ENCODE measurements at regions not wholly inside any gene's neighbourhood (a gene's known extent, or its start where the extent isn't known, plus 50 kb on each side); places are given as distances from the start of the nearest gene placed in this dataset.

DNA sequence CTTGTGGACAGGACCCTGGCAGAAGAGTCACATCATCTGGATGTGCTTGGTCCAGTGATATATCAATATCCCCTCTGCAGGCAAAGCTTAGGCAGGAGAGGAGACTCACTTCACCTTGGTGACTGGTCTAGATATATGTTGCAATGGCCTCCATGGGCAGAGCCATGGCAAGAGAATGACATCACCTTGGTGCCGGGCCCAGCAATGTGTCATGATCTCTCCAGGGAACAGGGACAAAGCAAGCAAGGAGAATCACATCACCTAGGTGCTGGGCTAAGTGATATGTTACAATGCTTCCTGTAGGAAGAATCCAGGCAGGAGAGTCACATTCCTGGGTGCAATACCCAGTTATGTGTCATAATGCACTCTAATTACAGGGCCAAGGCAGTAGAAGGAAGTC lies 2106.2 kb downstream of the TP53TG3F start:
- Histone ChIP-seq H3K9me3 (ENCODE audit: control insufficient read depth, insufficient read depth, low read depth, low read length) (no peaks in the 10 kb centered on the region), H3K4me1 (ENCODE audit: control insufficient read depth, insufficient read depth, low read length) (no peaks in the 10 kb centered on the region), H3K27me3 (ENCODE audit: control insufficient read depth, insufficient read depth, low read length) (no peaks in the 10 kb centered on the region), H3K36me3 (ENCODE audit: control insufficient read depth, insufficient read depth, low read length) (no peaks in the 10 kb centered on the region), H3K27ac (ENCODE audit: low read length) (no peak overlapping the region), H3K4me3 (ENCODE audit: low read depth in 2 of 2, low read length in 2 of 2) (no peak overlapping the region)
- no peak for TF ChIP-seq POLR2AphosphoS5 (IDR thresholded peaks at IDR 0.05; ENCODE audit: low read depth, low read length)
- TF ChIP-seq, protein P1, sequence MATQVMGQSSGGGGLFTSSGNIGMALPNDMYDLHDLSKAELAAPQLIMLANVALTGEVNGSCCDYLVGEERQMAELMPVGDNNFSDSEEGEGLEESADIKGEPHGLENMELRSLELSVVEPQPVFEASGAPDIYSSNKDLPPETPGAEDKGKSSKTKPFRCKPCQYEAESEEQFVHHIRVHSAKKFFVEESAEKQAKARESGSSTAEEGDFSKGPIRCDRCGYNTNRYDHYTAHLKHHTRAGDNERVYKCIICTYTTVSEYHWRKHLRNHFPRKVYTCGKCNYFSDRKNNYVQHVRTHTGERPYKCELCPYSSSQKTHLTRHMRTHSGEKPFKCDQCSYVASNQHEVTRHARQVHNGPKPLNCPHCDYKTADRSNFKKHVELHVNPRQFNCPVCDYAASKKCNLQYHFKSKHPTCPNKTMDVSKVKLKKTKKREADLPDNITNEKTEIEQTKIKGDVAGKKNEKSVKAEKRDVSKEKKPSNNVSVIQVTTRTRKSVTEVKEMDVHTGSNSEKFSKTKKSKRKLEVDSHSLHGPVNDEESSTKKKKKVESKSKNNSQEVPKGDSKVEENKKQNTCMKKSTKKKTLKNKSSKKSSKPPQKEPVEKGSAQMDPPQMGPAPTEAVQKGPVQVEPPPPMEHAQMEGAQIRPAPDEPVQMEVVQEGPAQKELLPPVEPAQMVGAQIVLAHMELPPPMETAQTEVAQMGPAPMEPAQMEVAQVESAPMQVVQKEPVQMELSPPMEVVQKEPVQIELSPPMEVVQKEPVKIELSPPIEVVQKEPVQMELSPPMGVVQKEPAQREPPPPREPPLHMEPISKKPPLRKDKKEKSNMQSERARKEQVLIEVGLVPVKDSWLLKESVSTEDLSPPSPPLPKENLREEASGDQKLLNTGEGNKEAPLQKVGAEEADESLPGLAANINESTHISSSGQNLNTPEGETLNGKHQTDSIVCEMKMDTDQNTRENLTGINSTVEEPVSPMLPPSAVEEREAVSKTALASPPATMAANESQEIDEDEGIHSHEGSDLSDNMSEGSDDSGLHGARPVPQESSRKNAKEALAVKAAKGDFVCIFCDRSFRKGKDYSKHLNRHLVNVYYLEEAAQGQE (IDR thresholded peaks at IDR 0.05; ENCODE audit: insufficient read depth in 1 of 2, low read depth in 2 of 2, low read length in 1 of 2), result no peak
- no peak for TF ChIP-seq CTCF (IDR thresholded peaks at IDR 0.05)
- TF ChIP-seq TCF7L2 (IDR thresholded peaks at IDR 0.05; ENCODE audit: low read depth, low read length), result no peak
- no peak for TF ChIP-seq SIN3A (IDR thresholded peaks at IDR 0.05; ENCODE audit: borderline replicate concordance, insufficient read depth, low read depth, low read length)
- ChIA-PET CTCF (no interaction called here), POLR2A (no interaction called here)
- in situ Hi-C loops (cut with HindIII; ENCODE audit: low pct_unique_long_range_greater_than_20kb, low sequenced_read_pairs) (no loop called here), intact Hi-C loops (cut with micrococcal nuclease; ENCODE audit: unreplicated experiment) (no loop called here)
- BruUV-seq (replicated peaks), result no TSS peak
- no peak for DNase-seq (ENCODE audit: low read depth, low spot score)
- no peak for ATAC-seq

- ATAC-seq, result no peak
- no peaks in the 10 kb centered on the region for H3K4me1 ChIP-seq (ENCODE audit: control insufficient read depth, insufficient read depth, low read length)
- POLR2A ChIA-PET, result no interaction called here
- no peaks in the 10 kb centered on the region for H3K36me3 ChIP-seq (ENCODE audit: control insufficient read depth, insufficient read depth, low read length)
- CTCF ChIA-PET, result no interaction called here
- H3K27ac ChIP-seq (ENCODE audit: low read length), result no peak overlapping the region
- intact Hi-C loops (cut with micrococcal nuclease; ENCODE audit: unreplicated experiment) (no loop called here), in situ Hi-C loops (cut with HindIII; ENCODE audit: low pct_unique_long_range_greater_than_20kb, low sequenced_read_pairs) (no loop called here)
- no TSS peak for BruUV-seq (replicated peaks)
- no peaks in the 10 kb centered on the region for H3K27me3 ChIP-seq (ENCODE audit: control insufficient read depth, insufficient read depth, low read length)
- H3K4me3 ChIP-seq (ENCODE audit: low read depth in 2 of 2, low read length in 2 of 2), result no peak overlapping the region
- H3K9me3 ChIP-seq (ENCODE audit: control insufficient read depth, insufficient read depth, low read depth, low read length), result no peaks in the 10 kb centered on the region
- no peak for DNase-seq (ENCODE audit: low read depth, low spot score)
- TF ChIP-seq, protein P1 (IDR thresholded peaks at IDR 0.05; ENCODE audit: insufficient read depth in 1 of 2, low read depth in 2 of 2, low read length in 1 of 2), result no peak
- no peak for TF ChIP-seq SIN3A (IDR thresholded peaks at IDR 0.05; ENCODE audit: borderline replicate concordance, insufficient read depth, low read depth, low read length)
- TF ChIP-seq POLR2AphosphoS5 (IDR thresholded peaks at IDR 0.05; ENCODE audit: low read depth, low read length), result no peak
- no peak for TF ChIP-seq TCF7L2 (IDR thresholded peaks at IDR 0.05; ENCODE audit: low read depth, low read length)
- no peak for TF ChIP-seq CTCF (IDR thresholded peaks at IDR 0.05)
Measured at GRCh38 chr16:35569413-35569812, 2110.0 kb downstream of the TP53TG3F start.

Data from Panc1 (cell line).